Calu3 (cell line): ENCODE measurements at regions not wholly inside any gene's neighbourhood (a gene's known extent, or its start where the extent isn't known, plus 50 kb on each side); places are given as distances from the start of the nearest gene placed in this dataset.

ENCODE experiments used
- BruUV-seq: library from RNA; stranded (reverse); fragments of 400-500 nt; replicated peaks from 2 replicates; lab custom pipeline; 2021; lab: Mats Ljungman, UMichigan
- CTCF ChIA-PET: fragments of 300-600 bp; sonication (Branson Sonifier 250); formaldehyde crosslinking; loops from one replicate; lab custom pipeline; 2022; ENCODE audit warnings: antibody characterized with exemption; lab: Charles Lee
- DNase-seq: peaks from one replicate; pipeline ENCODE4 v3.0.0; 2022
- H3K27ac Mint-ChIP-seq: one replicate; pipeline ENCODE4 v1.8.0; 2022; ENCODE audit warnings: mixed read lengths; ENCODE audit not compliant: unreplicated experiment
- H3K27me3 Mint-ChIP-seq: one replicate; pipeline ENCODE4 v1.8.0; 2022; ENCODE audit warnings: mixed read lengths; ENCODE audit not compliant: unreplicated experiment
- H3K36me3 Mint-ChIP-seq: one replicate; pipeline ENCODE4 v1.8.0; 2022; ENCODE audit warnings: mild to moderate bottlenecking, moderate library complexity, mixed read lengths; ENCODE audit not compliant: insufficient read depth, unreplicated experiment
- H3K4me1 Mint-ChIP-seq: one replicate; pipeline ENCODE4 v1.8.0; 2022; ENCODE audit warnings: mild to moderate bottlenecking, low read depth, mixed read lengths; ENCODE audit not compliant: unreplicated experiment
- H3K4me3 Mint-ChIP-seq: one replicate; pipeline ENCODE4 v1.8.0; 2022; ENCODE audit warnings: mild to moderate bottlenecking, low read depth, moderate library complexity, mixed read lengths; ENCODE audit not compliant: unreplicated experiment
- H3K9me3 Mint-ChIP-seq: one replicate; pipeline ENCODE4 v1.8.0; 2022; ENCODE audit warnings: low read depth, mixed read lengths; ENCODE audit not compliant: unreplicated experiment
- intact Hi-C: fragments of 100-400 bp; cut with micrococcal nuclease; formaldehyde crosslinking; loops from one replicate; pipeline ENCODE4 v1.10.0; 2022; ENCODE audit not compliant: unreplicated experiment
- TF ChIP-seq, protein P1 (sequence below): fragments of 200-600 bp; IDR thresholded peaks from one replicate; pipeline ENCODE4 v1.8.0; 2022; ENCODE audit warnings: antibody characterized with exemption; ENCODE audit not compliant: unreplicated experiment

DNA sequence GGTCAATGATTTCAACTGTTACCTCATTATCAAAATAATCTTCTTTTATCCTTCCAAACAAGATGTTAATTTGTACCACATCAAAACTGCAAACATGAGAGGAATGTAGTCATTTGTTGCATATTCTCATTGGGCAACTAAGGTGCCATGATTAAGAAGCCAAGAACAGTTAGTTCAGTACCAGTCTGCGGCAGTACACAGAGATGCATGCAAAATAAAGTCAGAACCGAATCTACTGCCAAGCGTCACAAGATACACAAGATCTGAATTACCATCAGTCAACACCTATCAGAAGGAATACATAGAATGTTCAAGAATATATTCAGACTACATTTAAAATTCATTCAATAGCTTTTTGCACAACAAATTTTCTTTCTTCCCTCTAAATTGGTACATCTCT, 127.6 kb upstream of the SPATA12 start:
- H3K27me3 Mint-ChIP-seq = no peaks in the 10 kb centered on the region
- H3K27ac Mint-ChIP-seq = no peak overlapping the region
- H3K4me3 Mint-ChIP-seq = no peak overlapping the region
- H3K36me3 Mint-ChIP-seq = no peaks in the 10 kb centered on the region
- no peak for DNase-seq
- peaks cover 14% of the 10 kb centered on the region for H3K4me1 Mint-ChIP-seq
- CTCF ChIA-PET = no interaction called here
- intact Hi-C loops = no loop called here
- H3K9me3 Mint-ChIP-seq = peaks cover 3% of the 10 kb centered on the region
- BruUV-seq = no TSS peak
- TF ChIP-seq, protein P1, sequence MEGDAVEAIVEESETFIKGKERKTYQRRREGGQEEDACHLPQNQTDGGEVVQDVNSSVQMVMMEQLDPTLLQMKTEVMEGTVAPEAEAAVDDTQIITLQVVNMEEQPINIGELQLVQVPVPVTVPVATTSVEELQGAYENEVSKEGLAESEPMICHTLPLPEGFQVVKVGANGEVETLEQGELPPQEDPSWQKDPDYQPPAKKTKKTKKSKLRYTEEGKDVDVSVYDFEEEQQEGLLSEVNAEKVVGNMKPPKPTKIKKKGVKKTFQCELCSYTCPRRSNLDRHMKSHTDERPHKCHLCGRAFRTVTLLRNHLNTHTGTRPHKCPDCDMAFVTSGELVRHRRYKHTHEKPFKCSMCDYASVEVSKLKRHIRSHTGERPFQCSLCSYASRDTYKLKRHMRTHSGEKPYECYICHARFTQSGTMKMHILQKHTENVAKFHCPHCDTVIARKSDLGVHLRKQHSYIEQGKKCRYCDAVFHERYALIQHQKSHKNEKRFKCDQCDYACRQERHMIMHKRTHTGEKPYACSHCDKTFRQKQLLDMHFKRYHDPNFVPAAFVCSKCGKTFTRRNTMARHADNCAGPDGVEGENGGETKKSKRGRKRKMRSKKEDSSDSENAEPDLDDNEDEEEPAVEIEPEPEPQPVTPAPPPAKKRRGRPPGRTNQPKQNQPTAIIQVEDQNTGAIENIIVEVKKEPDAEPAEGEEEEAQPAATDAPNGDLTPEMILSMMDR = no peak

- Mint-ChIP-seq H3K27ac (no peak overlapping the region), H3K36me3 (no peaks in the 10 kb centered on the region), H3K27me3 (no peaks in the 10 kb centered on the region), H3K4me3 (no peak overlapping the region), H3K4me1 (peaks cover 14% of the 10 kb centered on the region), H3K9me3 (peaks cover 3% of the 10 kb centered on the region)
- CTCF ChIA-PET = no interaction called here
- TF ChIP-seq, protein P1 = no peak
- no TSS peak for BruUV-seq
- DNase-seq = no peak
- intact Hi-C loops = no loop called here
These were observed 128.6 kb upstream of the SPATA12 start for GRCh38 chr3:56931836-56932235.

DNA sequence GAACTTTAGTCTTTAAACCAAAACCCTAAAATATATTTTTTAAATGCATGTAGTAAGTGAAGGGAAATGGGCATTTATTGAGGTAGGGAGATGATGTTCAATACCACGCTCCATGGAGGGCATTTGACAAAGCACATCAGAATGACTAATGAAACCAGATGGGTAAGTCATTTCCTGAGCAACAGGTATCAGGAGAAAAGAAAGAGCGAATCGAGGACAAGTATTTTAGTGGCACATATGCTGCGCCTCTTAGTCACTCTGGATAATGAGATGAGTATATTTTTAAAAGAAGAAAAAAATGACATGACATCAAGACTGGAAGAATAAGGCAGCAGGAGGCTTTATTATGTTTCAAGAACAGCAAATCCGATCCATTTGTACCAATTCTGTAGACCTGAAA, 129.0 kb upstream of the ARHGEF3 start:
- no peak overlapping the region for H3K27ac Mint-ChIP-seq
- peaks cover 23% of the 10 kb centered on the region for H3K4me1 Mint-ChIP-seq
- BruUV-seq = no TSS peak
- no peak overlapping the region for H3K4me3 Mint-ChIP-seq
- no peaks in the 10 kb centered on the region for H3K27me3 Mint-ChIP-seq
- CTCF ChIA-PET = no interaction called here
- H3K36me3 Mint-ChIP-seq = no peaks in the 10 kb centered on the region
- intact Hi-C loops = no loop called here
- peaks cover 3% of the 10 kb centered on the region for H3K9me3 Mint-ChIP-seq
- no peak for DNase-seq
- TF ChIP-seq, protein P1 = no peak

DNA sequence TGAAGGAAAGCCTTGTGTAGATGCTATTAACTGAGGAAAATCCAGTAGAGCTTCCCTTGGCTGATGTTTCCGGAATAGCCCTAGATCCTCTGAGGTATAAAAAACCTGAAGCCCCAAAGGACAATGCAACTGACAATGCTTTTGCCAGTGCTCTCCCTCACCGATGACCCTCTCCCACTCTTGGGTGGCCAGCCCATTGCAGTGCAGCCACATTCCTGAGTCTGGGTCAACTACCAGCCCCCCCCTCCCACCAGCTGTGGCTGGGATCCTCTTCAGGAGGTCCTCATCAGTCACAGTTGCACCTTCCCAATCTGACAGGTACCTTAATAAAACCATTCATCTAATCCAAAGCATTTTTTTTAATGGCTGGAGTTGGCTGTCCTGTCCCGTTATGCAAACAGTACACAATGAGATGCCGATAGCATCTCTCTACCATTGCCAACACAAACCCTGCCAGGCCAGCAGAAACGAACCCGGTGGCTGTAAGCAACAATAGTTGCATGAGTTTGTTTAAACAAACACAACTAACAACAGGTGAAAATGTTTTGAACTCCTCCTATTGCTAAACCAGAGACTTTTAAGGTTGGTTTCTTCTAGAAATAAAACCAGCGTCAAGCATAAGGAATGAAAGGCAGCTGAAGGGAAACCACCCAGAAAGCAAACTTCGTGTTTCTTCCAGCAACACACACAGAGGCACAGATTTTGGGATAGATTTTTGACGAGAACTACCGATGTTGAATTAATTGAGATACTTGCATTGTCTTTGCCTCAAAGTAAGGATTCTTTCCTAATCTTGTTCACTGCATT, 128.3 kb upstream of the ARHGEF3 start:
- BruUV-seq = no TSS peak

More for the DNA sequence above, 128.3 kb upstream of the ARHGEF3 start:
- H3K36me3 Mint-ChIP-seq = no peaks in the 10 kb centered on the region
- intact Hi-C loops = no loop called here
- peaks cover 3% of the 10 kb centered on the region for H3K9me3 Mint-ChIP-seq
- no peaks in the 10 kb centered on the region for H3K27me3 Mint-ChIP-seq
- H3K4me1 Mint-ChIP-seq = peaks cover 23% of the 10 kb centered on the region
- H3K27ac Mint-ChIP-seq = no peak overlapping the region
- CTCF ChIA-PET = no interaction called here
- TF ChIP-seq, protein P1 = no peak
- no peak overlapping the region for H3K4me3 Mint-ChIP-seq
- no peak for DNase-seq
